ENCODE measurements at regions not wholly inside any gene's neighbourhood (a gene's known extent, or its start where the extent isn't known, plus 50 kb on each side); places are given as distances from the start of the nearest gene placed in this dataset.

- no peak for TF ChIP-seq CTCF (IDR thresholded peaks at IDR 0.05)
- TF ChIP-seq POLR2A (IDR thresholded peaks at IDR 0.05) = no peak
Observed at GRCh38 chr4:189840356-189840755, 100.3 kb upstream of the FRG1 start.

All from thyroid gland (tissue), 4 donors.